Fibroblast of lung (primary cell): ENCODE measurements at regions not wholly inside any gene's neighbourhood (a gene's known extent, or its start where the extent isn't known, plus 50 kb on each side); places are given as distances from the start of the nearest gene placed in this dataset.

Experiments used
- DNase-seq, 2 donors: peaks; one replicate each; pipeline versions ENCODE4 v3.0.0 to v3.0.0-alpha.2; 2010; ENCODE audit warnings: low read depth in 2 of 2
- H2AFZ ChIP-seq: 2 replicates; pipeline ENCODE4 v1.5.1; 2012; ENCODE audit warnings: low read length, control low read depth, inconsistent platforms
- H3K27ac ChIP-seq: 2 replicates; pipeline ENCODE4 v1.5.1; 2011; ENCODE audit warnings: low read length, control low read depth; ENCODE audit not compliant: insufficient read depth
- H3K27me3 ChIP-seq: 2 replicates; pipeline ENCODE4 v1.5.1; 2011; ENCODE audit warnings: mild to moderate bottlenecking, low read length; ENCODE audit not compliant: control insufficient read depth, insufficient read depth
- H3K36me3 ChIP-seq: 2 replicates; pipeline ENCODE4 v1.5.1; 2011; ENCODE audit warnings: low read length; ENCODE audit not compliant: control insufficient read depth, insufficient read depth
- H3K4me1 ChIP-seq: 2 replicates; pipeline ENCODE4 v1.5.1; 2011; ENCODE audit warnings: low read length; ENCODE audit not compliant: control insufficient read depth, insufficient read depth; ENCODE audit errors: extremely low read depth
- H3K4me2 ChIP-seq: 2 replicates; pipeline ENCODE4 v1.5.1; 2011; ENCODE audit warnings: low read length, control low read depth; ENCODE audit not compliant: insufficient read depth; ENCODE audit errors: extremely low read depth
- H3K4me3 ChIP-seq, 4 experiments: fragments of 200-600 bp in 1 of 4; sonication (generic) in 1 of 4; replicated peaks in 1 of 4; 2 replicates each; pipeline ENCODE4 v1.5.1; 2011 to 2016; ENCODE audit warnings: low read length in 4 of 4, low read depth in 3 of 4, mild to moderate bottlenecking in 3 of 4, control low read depth in 2 of 4, inconsistent platforms in 1 of 4, mixed read lengths in 1 of 4; ENCODE audit not compliant: insufficient read depth in 1 of 4; ENCODE audit errors: control extremely low read depth in 1 of 4
- H3K79me2 ChIP-seq: 2 replicates; pipeline ENCODE4 v1.5.1; 2012; ENCODE audit warnings: mild to moderate bottlenecking, low read length, inconsistent platforms; ENCODE audit not compliant: control insufficient read depth, insufficient read depth
- H3K9ac ChIP-seq: 2 replicates; pipeline ENCODE4 v1.5.1; 2011; ENCODE audit warnings: mild to moderate bottlenecking, low read length, control low read depth; ENCODE audit not compliant: insufficient read depth
- H3K9me3 ChIP-seq: 2 replicates; pipeline ENCODE4 v1.5.1; 2012; ENCODE audit warnings: low read depth, low read length; ENCODE audit not compliant: control insufficient read depth, insufficient read depth
- H4K20me1 ChIP-seq: 2 replicates; pipeline ENCODE4 v1.5.1; 2011; ENCODE audit warnings: low read length; ENCODE audit not compliant: control insufficient read depth, insufficient read depth; ENCODE audit errors: extremely low read depth
- EZH2 ChIP-seq: IDR thresholded peaks from 2 replicates; pipeline ENCODE4 v1.5.1; 2012; ENCODE audit warnings: low read length, control low read depth, mild to moderate bottlenecking; ENCODE audit errors: missing control alignments
- TF ChIP-seq, protein P1 (sequence below), 2 donors: IDR thresholded peaks in 1 of 2; conservative IDR thresholded peaks in 1 of 2; 1 replicate in 1 of 2; 2 replicates in 1 of 2; pipeline ENCODE4 v1.5.1; 2011 to 2012; ENCODE audit warnings: low read length in 2 of 2, control low read depth in 1 of 2, inconsistent platforms in 1 of 2, low read depth in 1 of 2, mild to moderate bottlenecking in 1 of 2

DNA sequence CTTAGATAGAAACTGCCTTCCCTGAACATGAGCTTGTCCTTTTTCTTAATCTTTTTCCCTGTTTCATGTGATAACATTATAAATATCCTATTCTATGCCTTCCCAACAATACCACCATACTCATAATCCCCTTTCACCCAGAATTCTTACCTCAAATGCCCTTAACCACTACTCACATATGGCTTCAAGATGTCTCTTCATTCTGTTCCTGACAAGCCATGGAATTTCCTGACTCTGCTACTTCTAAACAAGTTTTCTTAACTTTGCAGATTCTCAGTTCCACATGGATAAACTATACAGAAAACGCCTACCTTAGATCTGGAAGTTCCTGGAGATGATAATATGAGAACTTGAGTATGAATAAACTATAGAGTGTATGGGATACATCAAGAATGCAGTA, 1217.8 kb downstream of the CDH8 start:
- no peaks in the 10 kb centered on the region for H3K36me3 ChIP-seq
- no peak overlapping the region for H3K4me3 ChIP-seq
- H2AFZ ChIP-seq = no peak overlapping the region
- no peak overlapping the region for H3K9ac ChIP-seq
- no peaks in the 10 kb centered on the region for H3K4me1 ChIP-seq
- H4K20me1 ChIP-seq = no peaks in the 10 kb centered on the region
- no peak for TF ChIP-seq EZH2
- TF ChIP-seq, protein P1, sequence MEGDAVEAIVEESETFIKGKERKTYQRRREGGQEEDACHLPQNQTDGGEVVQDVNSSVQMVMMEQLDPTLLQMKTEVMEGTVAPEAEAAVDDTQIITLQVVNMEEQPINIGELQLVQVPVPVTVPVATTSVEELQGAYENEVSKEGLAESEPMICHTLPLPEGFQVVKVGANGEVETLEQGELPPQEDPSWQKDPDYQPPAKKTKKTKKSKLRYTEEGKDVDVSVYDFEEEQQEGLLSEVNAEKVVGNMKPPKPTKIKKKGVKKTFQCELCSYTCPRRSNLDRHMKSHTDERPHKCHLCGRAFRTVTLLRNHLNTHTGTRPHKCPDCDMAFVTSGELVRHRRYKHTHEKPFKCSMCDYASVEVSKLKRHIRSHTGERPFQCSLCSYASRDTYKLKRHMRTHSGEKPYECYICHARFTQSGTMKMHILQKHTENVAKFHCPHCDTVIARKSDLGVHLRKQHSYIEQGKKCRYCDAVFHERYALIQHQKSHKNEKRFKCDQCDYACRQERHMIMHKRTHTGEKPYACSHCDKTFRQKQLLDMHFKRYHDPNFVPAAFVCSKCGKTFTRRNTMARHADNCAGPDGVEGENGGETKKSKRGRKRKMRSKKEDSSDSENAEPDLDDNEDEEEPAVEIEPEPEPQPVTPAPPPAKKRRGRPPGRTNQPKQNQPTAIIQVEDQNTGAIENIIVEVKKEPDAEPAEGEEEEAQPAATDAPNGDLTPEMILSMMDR (conservative IDR thresholded peaks at IDR 0.05 in 1 of 2, IDR thresholded peaks at IDR 0.05 in 1 of 2; ENCODE audit: low read depth in 1 of 2, low read length in 2 of 2) = no peak
- DNase-seq = peak in 1 of 2 donors; percentile 5
- no peaks in the 10 kb centered on the region for H3K9me3 ChIP-seq
- no peaks in the 10 kb centered on the region for H3K27me3 ChIP-seq
- H3K79me2 ChIP-seq = no peaks in the 10 kb centered on the region
- H3K27ac ChIP-seq = no peak overlapping the region
- H3K4me2 ChIP-seq = no peak overlapping the region

DNA sequence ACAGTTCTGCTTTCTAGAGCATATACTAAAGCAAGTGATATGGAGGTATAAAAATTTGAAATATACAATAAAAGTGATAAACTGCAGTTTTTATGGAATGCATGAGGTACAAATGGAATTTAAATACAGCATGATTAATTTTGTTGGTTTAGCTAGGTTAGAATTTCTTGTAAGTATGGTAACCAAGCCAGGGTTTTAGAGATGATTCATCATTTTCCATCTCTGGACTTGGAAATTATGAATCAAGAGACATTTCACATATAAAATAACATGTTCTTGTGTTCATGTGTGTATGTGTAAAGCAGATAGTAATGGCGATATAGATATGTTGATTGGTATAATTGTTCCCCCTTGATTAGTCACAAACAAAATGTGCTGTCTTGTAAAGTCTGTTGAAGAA, 1219.8 kb downstream of the CDH8 start:
- no peak overlapping the region for H3K9ac ChIP-seq
- H3K4me3 ChIP-seq = no peak overlapping the region
- H3K4me2 ChIP-seq = no peak overlapping the region
- DNase-seq = peak in 1 of 2 donors; percentile 20
- no peaks in the 10 kb centered on the region for H3K9me3 ChIP-seq
- H3K27ac ChIP-seq = no peak overlapping the region
- H2AFZ ChIP-seq = no peak overlapping the region
- no peaks in the 10 kb centered on the region for H3K79me2 ChIP-seq
- H3K4me1 ChIP-seq = no peaks in the 10 kb centered on the region
- H4K20me1 ChIP-seq = no peaks in the 10 kb centered on the region
- no peaks in the 10 kb centered on the region for H3K27me3 ChIP-seq
- TF ChIP-seq, protein P1 (conservative IDR thresholded peaks at IDR 0.05 in 1 of 2, IDR thresholded peaks at IDR 0.05 in 1 of 2; ENCODE audit: low read depth in 1 of 2, low read length in 2 of 2) = no peak
- TF ChIP-seq EZH2 = no peak
- no peaks in the 10 kb centered on the region for H3K36me3 ChIP-seq

DNA sequence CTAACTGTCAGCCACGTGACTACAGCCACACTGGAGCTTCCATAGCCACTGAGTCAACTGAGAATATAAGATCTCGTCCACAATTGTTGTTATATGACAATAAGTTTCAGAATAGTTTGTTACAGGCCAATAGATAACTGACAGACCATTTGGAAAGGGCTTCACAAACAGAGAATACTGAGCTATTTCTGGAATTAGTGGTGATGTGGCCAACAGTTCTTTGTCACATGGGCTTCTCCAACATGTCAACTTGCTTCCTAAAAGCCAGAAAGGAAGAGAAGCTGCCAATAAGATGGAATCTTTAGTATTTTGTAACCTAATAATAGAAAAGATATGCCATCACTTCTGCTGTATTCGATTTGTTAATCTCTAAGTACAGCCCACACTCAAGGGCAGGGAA, 1220.4 kb downstream of the CDH8 start:
- no peaks in the 10 kb centered on the region for H3K27me3 ChIP-seq
- H3K4me1 ChIP-seq = no peaks in the 10 kb centered on the region
- no peak overlapping the region for H3K4me3 ChIP-seq
- DNase-seq = peak in 1 of 2 donors; percentile 7
- no peak overlapping the region for H2AFZ ChIP-seq
- no peaks in the 10 kb centered on the region for H3K79me2 ChIP-seq
- H3K4me2 ChIP-seq = no peak overlapping the region
- TF ChIP-seq EZH2 = no peak
- TF ChIP-seq, protein P1 (conservative IDR thresholded peaks at IDR 0.05 in 1 of 2, IDR thresholded peaks at IDR 0.05 in 1 of 2; ENCODE audit: low read depth in 1 of 2, low read length in 2 of 2) = no peak
- no peaks in the 10 kb centered on the region for H4K20me1 ChIP-seq
- no peaks in the 10 kb centered on the region for H3K9me3 ChIP-seq
- H3K36me3 ChIP-seq = no peaks in the 10 kb centered on the region
- H3K27ac ChIP-seq = no peak overlapping the region
- no peak overlapping the region for H3K9ac ChIP-seq
